Body of pancreas (tissue), 4 donors: ENCODE measurements at regions not wholly inside any gene's neighbourhood (a gene's known extent, or its start where the extent isn't known, plus 50 kb on each side); places are given as distances from the start of the nearest gene placed in this dataset.

ENCODE experiments used
- POLR2A ChIP-seq, 3 donors: fragments of 450-650 bp; IDR thresholded peaks; one replicate each; pipeline ENCODE4 v1.6.1; 2016; ENCODE audit warnings: antibody characterized with exemption in 3 of 3, mild to moderate bottlenecking in 2 of 3
- TF ChIP-seq, protein P1 (sequence below), 7 experiments: fragments of 450-650 bp in 4 of 7; fragments of 200-600 bp in 3 of 7; sonication (generic) in 3 of 7; IDR thresholded peaks; one replicate each; pipeline ENCODE4 v1.5.1; 2016 to 2019; ENCODE audit warnings: antibody characterized with exemption in 7 of 7

DNA sequence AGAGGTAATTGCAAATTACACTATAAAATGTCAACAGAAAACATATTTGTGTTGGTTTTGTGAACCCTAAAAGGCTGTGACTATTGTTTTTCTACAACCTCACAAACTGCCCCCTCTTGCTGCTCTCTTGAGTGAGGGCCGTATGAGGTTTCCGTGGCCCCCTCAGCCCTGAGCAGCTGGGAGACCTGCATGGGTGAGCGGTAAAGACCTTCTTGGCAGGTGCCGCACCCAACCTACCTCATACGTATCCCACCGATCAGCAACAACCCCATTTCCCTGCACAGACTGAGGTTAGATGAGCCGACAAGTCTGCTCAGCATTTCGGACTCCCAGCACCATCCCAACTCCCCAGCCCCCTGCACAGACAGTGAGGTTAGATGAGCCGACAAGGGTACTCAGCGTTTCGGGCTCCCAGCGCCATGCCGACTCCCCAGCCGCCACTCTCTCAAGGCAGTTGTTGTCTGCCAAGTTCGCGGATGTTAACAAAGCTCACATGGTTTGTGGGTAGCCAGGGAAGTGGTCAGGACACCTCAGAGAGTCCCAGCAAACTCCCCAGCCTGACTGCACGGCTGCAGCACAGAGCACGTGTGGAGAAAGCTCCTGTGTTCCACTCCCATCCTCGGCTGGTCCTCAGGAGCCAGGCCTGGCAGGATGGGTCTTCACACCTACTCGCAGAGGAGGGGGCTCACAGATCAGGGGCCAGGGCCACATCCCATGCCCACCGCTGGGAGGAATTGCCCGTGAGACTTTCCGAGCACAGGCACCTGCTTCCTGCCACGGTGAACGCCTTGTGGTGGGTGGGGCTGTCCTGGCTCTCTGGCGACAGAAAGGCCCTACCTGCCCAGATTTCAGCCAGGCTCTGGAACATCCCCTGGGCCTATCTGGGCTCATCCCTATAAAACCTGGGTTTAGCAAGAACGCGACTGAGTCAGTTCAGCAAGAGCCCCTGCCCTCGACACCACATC, 502.9 kb downstream of the BRD1 start:
- TF ChIP-seq, protein P1, sequence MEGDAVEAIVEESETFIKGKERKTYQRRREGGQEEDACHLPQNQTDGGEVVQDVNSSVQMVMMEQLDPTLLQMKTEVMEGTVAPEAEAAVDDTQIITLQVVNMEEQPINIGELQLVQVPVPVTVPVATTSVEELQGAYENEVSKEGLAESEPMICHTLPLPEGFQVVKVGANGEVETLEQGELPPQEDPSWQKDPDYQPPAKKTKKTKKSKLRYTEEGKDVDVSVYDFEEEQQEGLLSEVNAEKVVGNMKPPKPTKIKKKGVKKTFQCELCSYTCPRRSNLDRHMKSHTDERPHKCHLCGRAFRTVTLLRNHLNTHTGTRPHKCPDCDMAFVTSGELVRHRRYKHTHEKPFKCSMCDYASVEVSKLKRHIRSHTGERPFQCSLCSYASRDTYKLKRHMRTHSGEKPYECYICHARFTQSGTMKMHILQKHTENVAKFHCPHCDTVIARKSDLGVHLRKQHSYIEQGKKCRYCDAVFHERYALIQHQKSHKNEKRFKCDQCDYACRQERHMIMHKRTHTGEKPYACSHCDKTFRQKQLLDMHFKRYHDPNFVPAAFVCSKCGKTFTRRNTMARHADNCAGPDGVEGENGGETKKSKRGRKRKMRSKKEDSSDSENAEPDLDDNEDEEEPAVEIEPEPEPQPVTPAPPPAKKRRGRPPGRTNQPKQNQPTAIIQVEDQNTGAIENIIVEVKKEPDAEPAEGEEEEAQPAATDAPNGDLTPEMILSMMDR (IDR thresholded peaks at IDR 0.05), result no peak
- TF ChIP-seq POLR2A (IDR thresholded peaks at IDR 0.05), result no peak
